ENCODE measurements at regions not wholly inside any gene's neighbourhood (a gene's known extent, or its start where the extent isn't known, plus 50 kb on each side); places are given as distances from the start of the nearest gene placed in this dataset.

- Histone ChIP-seq H3K27ac (ENCODE audit: low read depth, low read length) (no peak overlapping the region), H2AFZ (ENCODE audit: low read length) (no peak overlapping the region), H4K20me1 (ENCODE audit: insufficient read depth, low read length) (no peaks in the 10 kb centered on the region), H3K27me3 (ENCODE audit: insufficient read depth, low read length) (no peaks in the 10 kb centered on the region), H3K79me2 (ENCODE audit: insufficient read depth, low read length) (no peaks in the 10 kb centered on the region), H3K36me3 (ENCODE audit: insufficient read depth, low read length) (no peaks in the 10 kb centered on the region), H3K9me3 (ENCODE audit: low read depth, low read length) (no peaks in the 10 kb centered on the region), H3K4me2 (ENCODE audit: insufficient read depth, low read length) (no peak overlapping the region), H3K4me1 (ENCODE audit: insufficient read depth, low read length) (no peaks in the 10 kb centered on the region), H3K4me3 (ENCODE audit: insufficient read depth, low read length) (no peak overlapping the region)
- no peak for DNase-seq (ENCODE audit: insufficient read length, low spot score, missing footprints)
- TF ChIP-seq CTCF (IDR thresholded peaks at IDR 0.05; ENCODE audit: extremely low read depth, low read depth, low read length) = no peak
Measured at GRCh38 chrX:43239356-43239755, 416.7 kb upstream of the MAOA start.

GRCh38 chrX:43255596-43255995, 400.5 kb upstream of the MAOA start:
- no peak for DNase-seq (ENCODE audit: insufficient read length, low spot score, missing footprints)
- H3K79me2 ChIP-seq (ENCODE audit: insufficient read depth, low read length) = no peaks in the 10 kb centered on the region
- no peak for TF ChIP-seq CTCF (IDR thresholded peaks at IDR 0.05; ENCODE audit: extremely low read depth, low read depth, low read length)
- H3K4me3 ChIP-seq (ENCODE audit: insufficient read depth, low read length) = no peak overlapping the region
- H2AFZ ChIP-seq (ENCODE audit: low read length) = no peak overlapping the region
- H3K36me3 ChIP-seq (ENCODE audit: insufficient read depth, low read length) = no peaks in the 10 kb centered on the region
- H3K9me3 ChIP-seq (ENCODE audit: low read depth, low read length) = no peaks in the 10 kb centered on the region
- no peak overlapping the region for H3K4me2 ChIP-seq (ENCODE audit: insufficient read depth, low read length)
- no peaks in the 10 kb centered on the region for H3K27me3 ChIP-seq (ENCODE audit: insufficient read depth, low read length)
- H4K20me1 ChIP-seq (ENCODE audit: insufficient read depth, low read length) = no peaks in the 10 kb centered on the region
- H3K4me1 ChIP-seq (ENCODE audit: insufficient read depth, low read length) = no peaks in the 10 kb centered on the region
- H3K27ac ChIP-seq (ENCODE audit: low read depth, low read length) = no peak overlapping the region

GRCh38 chrX:43266487-43266886, 389.6 kb upstream of the MAOA start:
- H3K4me2 ChIP-seq (ENCODE audit: insufficient read depth, low read length) = no peak overlapping the region
- H3K79me2 ChIP-seq (ENCODE audit: insufficient read depth, low read length) = no peaks in the 10 kb centered on the region
- H3K4me3 ChIP-seq (ENCODE audit: insufficient read depth, low read length) = no peak overlapping the region
- no peak overlapping the region for H3K27ac ChIP-seq (ENCODE audit: low read depth, low read length)
- no peak for TF ChIP-seq CTCF (IDR thresholded peaks at IDR 0.05; ENCODE audit: extremely low read depth, low read depth, low read length)
- H3K4me1 ChIP-seq (ENCODE audit: insufficient read depth, low read length) = no peaks in the 10 kb centered on the region
- H2AFZ ChIP-seq (ENCODE audit: low read length) = no peak overlapping the region
- H3K9me3 ChIP-seq (ENCODE audit: low read depth, low read length) = no peaks in the 10 kb centered on the region
- no peaks in the 10 kb centered on the region for H4K20me1 ChIP-seq (ENCODE audit: insufficient read depth, low read length)
- no peak for DNase-seq (ENCODE audit: insufficient read length, low spot score, missing footprints)
- H3K36me3 ChIP-seq (ENCODE audit: insufficient read depth, low read length) = no peaks in the 10 kb centered on the region
- no peaks in the 10 kb centered on the region for H3K27me3 ChIP-seq (ENCODE audit: insufficient read depth, low read length)

- no peaks in the 10 kb centered on the region for H3K27me3 ChIP-seq (ENCODE audit: insufficient read depth, low read length)
- H3K79me2 ChIP-seq (ENCODE audit: insufficient read depth, low read length) = no peaks in the 10 kb centered on the region
- TF ChIP-seq CTCF (IDR thresholded peaks at IDR 0.05; ENCODE audit: extremely low read depth, low read depth, low read length) = no peak
- no peaks in the 10 kb centered on the region for H3K4me1 ChIP-seq (ENCODE audit: insufficient read depth, low read length)
- no peaks in the 10 kb centered on the region for H3K9me3 ChIP-seq (ENCODE audit: low read depth, low read length)
- no peak overlapping the region for H3K27ac ChIP-seq (ENCODE audit: low read depth, low read length)
- no peaks in the 10 kb centered on the region for H3K36me3 ChIP-seq (ENCODE audit: insufficient read depth, low read length)
- H3K4me2 ChIP-seq (ENCODE audit: insufficient read depth, low read length) = no peak overlapping the region
- no peak overlapping the region for H2AFZ ChIP-seq (ENCODE audit: low read length)
- no peak overlapping the region for H3K4me3 ChIP-seq (ENCODE audit: insufficient read depth, low read length)
- no peak for DNase-seq (ENCODE audit: insufficient read length, low spot score, missing footprints)
- no peaks in the 10 kb centered on the region for H4K20me1 ChIP-seq (ENCODE audit: insufficient read depth, low read length)
Measured at GRCh38 chrX:43267652-43268051, 388.4 kb upstream of the MAOA start.

Measured in osteoblast (primary cell).